Tibial nerve (tissue), 4 donors: ENCODE measurements at regions not wholly inside any gene's neighbourhood (a gene's known extent, or its start where the extent isn't known, plus 50 kb on each side); places are given as distances from the start of the nearest gene placed in this dataset.

Experiments
- DNase-seq, 2 donors: peaks; one replicate each; pipeline ENCODE4 v3.0.0-alpha.2; 2019; ENCODE audit warnings: low spot score in 2 of 2
- H3K27ac ChIP-seq, 4 donors: fragments of 200-600 bp; sonication (generic) in 3 of 4; one replicate each; pipeline ENCODE4 v1.5.1; 2017 to 2019; ENCODE audit warnings: mild to moderate bottlenecking in 1 of 4
- H3K27me3 ChIP-seq, 2 donors: fragments of 200-600 bp; sonication (generic) in 1 of 2; one replicate each; pipeline versions ENCODE4 v1.5.1 to v1.6.0; 2017 to 2019
- H3K36me3 ChIP-seq, 3 donors: fragments of 200-600 bp; sonication (generic); one replicate each; pipeline ENCODE4 v1.5.1; 2018 to 2019
- H3K4me1 ChIP-seq, 4 donors: fragments of 200-600 bp; sonication (generic) in 3 of 4; one replicate each; pipeline ENCODE4 v1.5.1; 2017 to 2019
- H3K4me3 ChIP-seq, 4 donors: fragments of 200-600 bp; sonication (generic) in 3 of 4; one replicate each; pipeline ENCODE4 v1.5.1; 2017 to 2019; ENCODE audit warnings: mild to moderate bottlenecking in 1 of 4, moderate library complexity in 1 of 4
- H3K9me3 ChIP-seq, 4 donors: fragments of 200-600 bp; sonication (generic) in 3 of 4; one replicate each; pipeline ENCODE4 v1.5.1; 2017 to 2019
- CTCF ChIP-seq, 5 experiments: fragments of 200-600 bp in 3 of 5; fragments of 450-650 bp in 2 of 5; sonication (generic) in 3 of 5; IDR thresholded peaks; one replicate each; pipeline ENCODE4 v1.5.1; 2016 to 2019; ENCODE audit warnings: antibody characterized with exemption in 5 of 5, mild to moderate bottlenecking in 3 of 5, moderate library complexity in 2 of 5
- EP300 ChIP-seq, 2 donors: sonication (generic); formaldehyde crosslinking; IDR thresholded peaks; one replicate each; pipeline ENCODE4 v1.6.1; 2017; ENCODE audit warnings: antibody characterized with exemption in 2 of 2, mild to moderate bottlenecking in 1 of 2
- POLR2A ChIP-seq, 2 donors: fragments of 450-650 bp; IDR thresholded peaks; one replicate each; pipeline ENCODE4 v1.6.1; 2017; ENCODE audit warnings: antibody characterized with exemption in 2 of 2, mild to moderate bottlenecking in 2 of 2, moderate library complexity in 2 of 2
- WGBS, 2 donors: methylation state at CpG; one replicate each; pipeline ENCODE4 v1.1.5; 2018; 5-methylcytosine and 5-hydroxymethylcytosine counted together

DNA sequence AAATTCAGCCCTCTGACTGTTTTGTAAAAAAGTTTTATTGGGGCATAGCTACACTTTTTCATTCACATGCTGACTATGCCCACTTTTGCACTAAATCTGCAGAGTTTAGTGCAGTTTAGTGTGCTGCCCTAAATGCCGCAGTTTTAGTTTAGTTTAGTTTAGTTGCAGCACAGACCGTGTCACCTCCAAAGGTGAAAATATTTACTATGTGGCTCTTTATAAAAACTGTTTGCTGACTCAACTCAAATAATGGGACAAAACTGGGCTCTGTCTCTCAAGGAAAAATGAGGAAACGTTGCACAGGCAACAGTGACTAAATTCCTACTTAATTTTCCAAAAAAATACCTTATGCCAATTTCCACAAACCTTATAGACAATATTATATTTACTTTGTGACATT lies 314.2 kb downstream of the C4orf33 start:
- no peak for DNase-seq
- Histone ChIP-seq H3K4me1 (no peaks in the 10 kb centered on the region), H3K4me3 (no peak overlapping the region), H3K27me3 (no peaks in the 10 kb centered on the region), H3K27ac (no peak overlapping the region), H3K9me3 (no peaks in the 10 kb centered on the region), H3K36me3 (no peaks in the 10 kb centered on the region)
- no peak for TF ChIP-seq CTCF (IDR thresholded peaks at IDR 0.05)
- 68 to 81% methylated on average over 3 of the region's 3 CpGs for WGBS, 2 donors

GRCh38 chr4:129415004-129415403 lies 319.1 kb downstream of the C4orf33 start:
- H3K4me3 ChIP-seq: no peak overlapping the region
- no peaks in the 10 kb centered on the region for H3K27me3 ChIP-seq
- DNase-seq: no peak
- H3K27ac ChIP-seq: no peak overlapping the region
- peaks cover 0 to 11% (median 0%) of the 10 kb centered on the region in 4 donors for H3K9me3 ChIP-seq
- WGBS, 2 donors: 63 to 64% methylated on average over 1 of the region's 1 CpG
- H3K4me1 ChIP-seq: no peaks in the 10 kb centered on the region
- no peaks in the 10 kb centered on the region for H3K36me3 ChIP-seq
- no peak for TF ChIP-seq CTCF (IDR thresholded peaks at IDR 0.05)
- no peak for TF ChIP-seq EP300 (IDR thresholded peaks at IDR 0.05)
- no peak for TF ChIP-seq POLR2A (IDR thresholded peaks at IDR 0.05)

- Histone ChIP-seq H3K27me3 (no peaks in the 10 kb centered on the region), H3K4me3 (no peak overlapping the region), H3K36me3 (no peaks in the 10 kb centered on the region), H3K4me1 (no peaks in the 10 kb centered on the region), H3K9me3 (peaks cover 0 to 11% (median 0%) of the 10 kb centered on the region in 4 donors), H3K27ac (no peak overlapping the region)
- DNase-seq: no peak
- no peak for TF ChIP-seq EP300 (IDR thresholded peaks at IDR 0.05)
- no peak for TF ChIP-seq POLR2A (IDR thresholded peaks at IDR 0.05)
- TF ChIP-seq CTCF (IDR thresholded peaks at IDR 0.05): no peak
- WGBS, 2 donors: 47 to 60% methylated on average over 1 of the region's 1 CpG
Observed at GRCh38 chr4:129420637-129421036, 324.7 kb downstream of the C4orf33 start.

DNA sequence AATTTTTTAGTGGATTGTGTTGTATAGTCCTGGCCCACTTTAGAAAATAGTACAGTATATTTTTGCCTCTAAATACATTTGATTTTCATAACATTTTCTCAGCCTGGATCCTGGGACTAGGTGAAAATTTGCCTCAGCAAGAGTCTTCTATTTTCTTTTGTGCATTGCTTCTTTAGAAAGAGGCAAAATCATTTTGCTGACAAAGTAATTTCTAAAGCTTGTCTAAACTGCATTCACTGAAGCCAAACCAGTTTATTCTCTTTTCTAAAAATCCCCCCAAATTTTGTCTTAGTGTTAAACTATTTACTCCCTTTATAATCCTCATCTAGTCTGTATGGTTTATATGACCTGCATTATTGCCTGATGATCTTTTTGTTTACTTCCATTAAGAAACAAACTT lies 326.3 kb downstream of the C4orf33 start:
- DNase-seq: no peak
- Histone ChIP-seq H3K27ac (no peak overlapping the region), H3K4me3 (no peak overlapping the region), H3K27me3 (no peaks in the 10 kb centered on the region), H3K36me3 (no peaks in the 10 kb centered on the region), H3K9me3 (peaks cover 0 to 3% (median 0%) of the 10 kb centered on the region in 4 donors), H3K4me1 (no peaks in the 10 kb centered on the region)
- TF ChIP-seq POLR2A (IDR thresholded peaks at IDR 0.05) (no peak), CTCF (IDR thresholded peaks at IDR 0.05) (no peak), EP300 (IDR thresholded peaks at IDR 0.05) (no peak)

DNA sequence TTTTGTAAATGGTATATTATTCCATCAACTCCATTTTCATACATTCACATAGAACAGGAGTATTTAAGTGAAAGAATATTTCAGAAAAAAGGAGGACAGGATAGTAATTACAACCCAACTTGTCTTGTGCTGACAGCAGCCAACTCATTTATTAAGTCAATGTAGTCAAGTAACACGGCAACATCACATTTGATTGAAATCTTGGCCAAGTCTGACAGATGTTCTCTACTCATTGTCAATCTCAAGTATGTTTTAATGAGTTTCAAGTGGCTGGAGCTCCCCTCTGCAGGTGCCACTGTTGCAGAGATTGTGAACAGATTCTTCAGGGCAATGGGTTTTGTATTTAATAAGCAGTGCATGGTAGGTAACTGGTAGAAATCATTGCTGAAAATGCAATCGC lies 332.5 kb downstream of the C4orf33 start:
- TF ChIP-seq POLR2A (IDR thresholded peaks at IDR 0.05) (no peak), EP300 (IDR thresholded peaks at IDR 0.05) (no peak), CTCF (IDR thresholded peaks at IDR 0.05) (no peak)
- no peak for DNase-seq
- Histone ChIP-seq H3K36me3 (no peaks in the 10 kb centered on the region), H3K4me3 (no peak overlapping the region), H3K27ac (no peak overlapping the region), H3K9me3 (no peaks in the 10 kb centered on the region), H3K4me1 (no peaks in the 10 kb centered on the region), H3K27me3 (no peaks in the 10 kb centered on the region)
- WGBS, 2 donors: 89 to 93% methylated on average over 2 of the region's 2 CpGs
